ENCODE measurements at regions not wholly inside any gene's neighbourhood (a gene's known extent, or its start where the extent isn't known, plus 50 kb on each side); places are given as distances from the start of the nearest gene placed in this dataset.

GRCh38 chr13:76331943-76332712 is 554.1 kb downstream of the KCTD12 start:
- Histone ChIP-seq H3K4me1 (replicated peaks; ENCODE audit: insufficient read depth) (no peaks in the 10 kb centered on the region), H3K27ac (no peak overlapping the region), H3F3A (ENCODE audit: insufficient read depth, low read depth) (no peaks in the 10 kb centered on the region), H3K27me3 (ENCODE audit: insufficient read depth, low read depth) (no peaks in the 10 kb centered on the region), H2AFZ (no peak overlapping the region), H3K36me3 (ENCODE audit: low read depth) (no peaks in the 10 kb centered on the region), H3K9me3 (ENCODE audit: insufficient read depth, low read depth) (no peaks in the 10 kb centered on the region), H3K9me2 (ENCODE audit: insufficient read depth) (no peaks in the 10 kb centered on the region), H3K4me3 (no peak overlapping the region), H3K79me2 (ENCODE audit: low read depth) (no peaks in the 10 kb centered on the region), H4K20me1 (ENCODE audit: insufficient read depth) (no peaks in the 10 kb centered on the region), H3K4me2 (no peak overlapping the region)
- DNase-seq = no peak
- intact Hi-C loops (cut with micrococcal nuclease; ENCODE audit: unreplicated experiment) = no loop called here
- ChIA-PET CTCF (no interaction called here), POLR2A (ENCODE audit: unreplicated experiment) (no interaction called here)
- no peak for TF ChIP-seq CTCF (conservative IDR thresholded peaks at IDR 0.05)
- no peak for TF ChIP-seq EZH2 (IDR thresholded peaks at IDR 0.05; ENCODE audit: low read depth)
- no TSS peak for BruUV-seq (replicated peaks)

GRCh38 chr13:76330761-76331160 is 555.4 kb downstream of the KCTD12 start:
- intact Hi-C loops (cut with micrococcal nuclease; ENCODE audit: unreplicated experiment) = no loop called here
- no peak overlapping the region for H3K27ac ChIP-seq
- TF ChIP-seq EZH2 (IDR thresholded peaks at IDR 0.05; ENCODE audit: low read depth) (no peak), CTCF (conservative IDR thresholded peaks at IDR 0.05) (no peak)
- H3K9me3 ChIP-seq (ENCODE audit: insufficient read depth, low read depth) = no peaks in the 10 kb centered on the region
- no peaks in the 10 kb centered on the region for H3K36me3 ChIP-seq (ENCODE audit: low read depth)
- no peak overlapping the region for H3K4me3 ChIP-seq
- ChIA-PET POLR2A (ENCODE audit: unreplicated experiment) (no interaction called here), CTCF (no interaction called here)
- no peak overlapping the region for H3K4me2 ChIP-seq
- no peaks in the 10 kb centered on the region for H3K9me2 ChIP-seq (ENCODE audit: insufficient read depth)
- H3F3A ChIP-seq (ENCODE audit: insufficient read depth, low read depth) = no peaks in the 10 kb centered on the region
- H4K20me1 ChIP-seq (ENCODE audit: insufficient read depth) = no peaks in the 10 kb centered on the region
- no peak for DNase-seq
- H3K79me2 ChIP-seq (ENCODE audit: low read depth) = no peaks in the 10 kb centered on the region
- no peaks in the 10 kb centered on the region for H3K4me1 ChIP-seq (replicated peaks; ENCODE audit: insufficient read depth)
- BruUV-seq (replicated peaks) = no TSS peak
- H3K27me3 ChIP-seq (ENCODE audit: insufficient read depth, low read depth) = no peaks in the 10 kb centered on the region
- H2AFZ ChIP-seq = no peak overlapping the region

GRCh38 chr13:76329866-76330580 is 556.2 kb downstream of the KCTD12 start:
- ChIA-PET CTCF (no interaction called here), POLR2A (ENCODE audit: unreplicated experiment) (no interaction called here)
- TF ChIP-seq EZH2 (IDR thresholded peaks at IDR 0.05; ENCODE audit: low read depth) (no peak), CTCF (conservative IDR thresholded peaks at IDR 0.05) (no peak)
- Histone ChIP-seq H2AFZ (no peak overlapping the region), H3K36me3 (ENCODE audit: low read depth) (no peaks in the 10 kb centered on the region), H3K4me1 (replicated peaks; ENCODE audit: insufficient read depth) (no peaks in the 10 kb centered on the region), H4K20me1 (ENCODE audit: insufficient read depth) (no peaks in the 10 kb centered on the region), H3K4me2 (no peak overlapping the region), H3K4me3 (no peak overlapping the region), H3K9me3 (ENCODE audit: insufficient read depth, low read depth) (no peaks in the 10 kb centered on the region), H3K79me2 (ENCODE audit: low read depth) (no peaks in the 10 kb centered on the region), H3K27ac (no peak overlapping the region), H3K9me2 (ENCODE audit: insufficient read depth) (no peaks in the 10 kb centered on the region), H3K27me3 (ENCODE audit: insufficient read depth, low read depth) (no peaks in the 10 kb centered on the region), H3F3A (ENCODE audit: insufficient read depth, low read depth) (no peaks in the 10 kb centered on the region)
- DNase-seq = no peak
- BruUV-seq (replicated peaks) = no TSS peak
- intact Hi-C loops (cut with micrococcal nuclease; ENCODE audit: unreplicated experiment) = no loop called here
